Ishikawa (cell line): ENCODE measurements at regions not wholly inside any gene's neighbourhood (a gene's known extent, or its start where the extent isn't known, plus 50 kb on each side); places are given as distances from the start of the nearest gene placed in this dataset.

Experiments
- CEBPB ChIP-seq: IDR thresholded peaks from 2 replicates; pipeline ENCODE4 v1.6.1; 2012
- CREB1 ChIP-seq: IDR thresholded peaks from 2 replicates; pipeline ENCODE4 v1.6.1; 2012; ENCODE audit warnings: low read depth
- EGR1 ChIP-seq: IDR thresholded peaks from 2 replicates; pipeline ENCODE4 v1.6.1; 2012
- EP300 ChIP-seq: IDR thresholded peaks from 2 replicates; pipeline ENCODE4 v1.6.1; 2012; ENCODE audit warnings: borderline replicate concordance
- FOXM1 ChIP-seq: IDR thresholded peaks from 2 replicates; pipeline ENCODE4 v1.6.1; 2012; ENCODE audit warnings: low read depth, borderline replicate concordance
- MAX ChIP-seq: IDR thresholded peaks from 2 replicates; pipeline ENCODE4 v1.6.1; 2012
- NFIC ChIP-seq: IDR thresholded peaks from 2 replicates; pipeline ENCODE4 v1.6.1; 2012
- RAD21 ChIP-seq: IDR thresholded peaks from 2 replicates; pipeline ENCODE4 v1.6.1; 2012; ENCODE audit warnings: low read depth
- REST ChIP-seq: IDR thresholded peaks from 2 replicates; pipeline ENCODE4 v1.6.1; 2012; ENCODE audit warnings: low read depth, mild to moderate bottlenecking
- TAF1 ChIP-seq: IDR thresholded peaks from 2 replicates; pipeline ENCODE4 v1.6.1; 2012; ENCODE audit warnings: low read depth, mild to moderate bottlenecking
- TCF12 ChIP-seq: IDR thresholded peaks from 2 replicates; pipeline ENCODE4 v1.6.1; 2012; ENCODE audit warnings: low read depth
- TEAD4 ChIP-seq: IDR thresholded peaks from 2 replicates; pipeline ENCODE4 v1.6.1; 2012
- USF1 ChIP-seq: IDR thresholded peaks from 2 replicates; pipeline ENCODE4 v1.6.1; 2012
- YY1 ChIP-seq: IDR thresholded peaks from 2 replicates; pipeline ENCODE4 v1.6.1; 2012; ENCODE audit warnings: low read depth
- ZBTB7A ChIP-seq: IDR thresholded peaks from 2 replicates; pipeline ENCODE4 v1.6.1; 2012; ENCODE audit warnings: low read depth

GRCh38 chr5:89662499-89662898 is 747.1 kb downstream of the CETN3 start:
- TF ChIP-seq EGR1: no peak
- no peak for TF ChIP-seq CREB1
- TF ChIP-seq TEAD4: no peak
- no peak for TF ChIP-seq TCF12
- no peak for TF ChIP-seq EP300
- TF ChIP-seq CEBPB: no peak
- no peak for TF ChIP-seq ZBTB7A
- TF ChIP-seq TAF1: no peak
- no peak for TF ChIP-seq USF1
- TF ChIP-seq NFIC: no peak
- no peak for TF ChIP-seq MAX
- TF ChIP-seq YY1: no peak
- TF ChIP-seq FOXM1: no peak

GRCh38 chr5:89638871-89639270 is 755.9 kb upstream of the MEF2C start:
- TF ChIP-seq YY1 (no peak), REST (no peak), USF1 (no peak), TCF12 (no peak), MAX (no peak), RAD21 (no peak), EGR1 (no peak), EP300 (no peak), TEAD4 (no peak), TAF1 (no peak), FOXM1 (no peak), CREB1 (no peak), CEBPB (no peak), NFIC (no peak), ZBTB7A (no peak)

GRCh38 chr5:89628876-89629635 is 746.1 kb upstream of the MEF2C start:
- TF ChIP-seq CEBPB: no peak
- no peak for TF ChIP-seq TAF1

GRCh38 chr5:89615839-89616518 is 733.0 kb upstream of the MEF2C start:
- no peak for TF ChIP-seq YY1

- TF ChIP-seq EGR1 (no peak), ZBTB7A (no peak), RAD21 (no peak), REST (no peak), YY1 (no peak), NFIC (no peak), USF1 (no peak), TEAD4 (no peak), TAF1 (no peak), CEBPB (no peak)
Measured at GRCh38 chr5:89613222-89613956, 730.4 kb upstream of the MEF2C start.
